ENCODE measurements at regions not wholly inside any gene's neighbourhood (a gene's known extent, or its start where the extent isn't known, plus 50 kb on each side); places are given as distances from the start of the nearest gene placed in this dataset.

DNA sequence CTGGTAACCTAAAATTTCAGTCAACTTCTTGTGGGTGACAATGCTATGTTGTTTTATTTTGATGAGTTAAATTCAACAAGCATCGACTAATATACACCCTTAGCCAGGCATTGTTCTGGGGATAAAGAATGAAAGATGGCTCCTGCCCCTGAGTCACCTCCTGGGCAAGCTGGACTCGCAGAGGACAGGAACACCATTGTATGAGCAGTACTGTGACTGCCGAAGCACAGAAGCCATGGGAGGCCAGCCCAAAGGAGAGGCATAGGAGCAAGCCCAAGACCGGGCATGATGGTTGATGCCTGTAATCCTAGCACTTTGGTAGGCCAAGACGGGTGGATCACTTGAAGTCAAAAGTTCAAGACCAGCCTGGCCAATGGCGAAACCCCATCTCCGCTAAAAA lies 555.2 kb downstream of the OMA1 start:
- TF ChIP-seq, protein P1, sequence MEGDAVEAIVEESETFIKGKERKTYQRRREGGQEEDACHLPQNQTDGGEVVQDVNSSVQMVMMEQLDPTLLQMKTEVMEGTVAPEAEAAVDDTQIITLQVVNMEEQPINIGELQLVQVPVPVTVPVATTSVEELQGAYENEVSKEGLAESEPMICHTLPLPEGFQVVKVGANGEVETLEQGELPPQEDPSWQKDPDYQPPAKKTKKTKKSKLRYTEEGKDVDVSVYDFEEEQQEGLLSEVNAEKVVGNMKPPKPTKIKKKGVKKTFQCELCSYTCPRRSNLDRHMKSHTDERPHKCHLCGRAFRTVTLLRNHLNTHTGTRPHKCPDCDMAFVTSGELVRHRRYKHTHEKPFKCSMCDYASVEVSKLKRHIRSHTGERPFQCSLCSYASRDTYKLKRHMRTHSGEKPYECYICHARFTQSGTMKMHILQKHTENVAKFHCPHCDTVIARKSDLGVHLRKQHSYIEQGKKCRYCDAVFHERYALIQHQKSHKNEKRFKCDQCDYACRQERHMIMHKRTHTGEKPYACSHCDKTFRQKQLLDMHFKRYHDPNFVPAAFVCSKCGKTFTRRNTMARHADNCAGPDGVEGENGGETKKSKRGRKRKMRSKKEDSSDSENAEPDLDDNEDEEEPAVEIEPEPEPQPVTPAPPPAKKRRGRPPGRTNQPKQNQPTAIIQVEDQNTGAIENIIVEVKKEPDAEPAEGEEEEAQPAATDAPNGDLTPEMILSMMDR (conservative IDR thresholded peaks at IDR 0.05; ENCODE audit: low read length), result no peak
- DNase-seq (ENCODE audit: low read depth), result no peak
- H3K4me3 ChIP-seq (ENCODE audit: low read length), result no peak overlapping the region

DNA sequence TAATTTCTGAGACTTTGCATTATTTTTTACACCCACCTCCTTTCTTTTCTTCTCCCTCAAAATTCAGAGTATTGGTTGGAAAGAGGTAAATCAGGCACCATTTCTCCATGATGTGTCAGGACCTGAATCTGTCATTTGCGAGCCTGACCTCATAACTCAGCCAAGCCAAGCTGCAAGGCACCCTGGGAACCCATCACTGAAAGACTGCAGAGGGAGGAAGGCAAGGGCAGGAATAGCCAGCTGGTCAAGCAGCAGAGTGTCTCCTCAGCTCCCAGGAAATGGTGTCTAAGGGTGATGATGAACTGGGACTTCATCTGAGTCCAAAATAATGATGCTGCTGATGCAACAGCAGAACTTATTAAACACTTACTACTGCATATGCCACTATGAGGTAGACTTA lies 556.6 kb downstream of the OMA1 start:
- TF ChIP-seq, protein P1 (conservative IDR thresholded peaks at IDR 0.05; ENCODE audit: low read length), result no peak
- DNase-seq (ENCODE audit: low read depth), result no peak
- H3K4me3 ChIP-seq (ENCODE audit: low read length), result no peak overlapping the region

DNA sequence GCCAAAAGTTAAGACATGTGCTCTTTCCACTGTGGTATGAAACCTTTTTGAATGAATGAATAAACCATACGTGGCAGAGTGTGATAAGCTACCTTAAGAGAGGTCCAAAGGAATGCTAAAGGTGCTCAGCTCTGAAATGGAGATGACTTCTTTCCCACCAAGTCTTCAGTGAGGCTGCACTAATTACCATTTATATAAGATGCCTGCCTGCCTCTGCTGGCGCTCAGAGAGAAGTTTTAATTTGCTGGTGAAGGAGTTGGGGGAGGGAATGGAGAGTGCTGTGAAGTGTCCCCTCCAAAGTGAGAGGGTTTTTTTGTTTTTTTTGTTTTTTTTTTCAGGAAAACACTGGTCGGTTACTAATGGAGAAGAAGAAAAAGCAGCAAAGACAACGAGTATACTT lies 559.0 kb downstream of the OMA1 start:
- DNase-seq (ENCODE audit: low read depth), result no peak
- H3K4me3 ChIP-seq (ENCODE audit: low read length), result no peak overlapping the region
- TF ChIP-seq, protein P1 (conservative IDR thresholded peaks at IDR 0.05; ENCODE audit: low read length), result no peak

DNA sequence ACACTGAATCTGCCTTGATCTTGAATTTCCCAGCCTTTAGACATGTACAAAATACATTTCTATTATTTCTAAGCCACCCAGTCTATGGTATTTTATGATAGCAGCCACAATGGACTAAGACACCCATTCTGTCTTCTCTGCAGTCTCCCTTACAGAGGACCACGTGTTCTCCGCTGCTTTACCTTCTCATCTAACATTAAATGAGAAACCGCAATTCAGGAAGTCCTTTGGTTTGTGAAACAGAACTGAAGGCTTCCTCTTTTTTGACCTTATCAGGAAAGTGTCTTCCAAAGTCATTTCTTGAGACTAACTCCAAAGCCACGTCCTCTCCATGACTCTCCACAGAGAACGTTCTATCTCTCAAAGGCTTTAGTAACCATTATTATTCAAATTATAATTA lies 560.1 kb downstream of the OMA1 start:
- no peak for DNase-seq (ENCODE audit: low read depth)
- TF ChIP-seq, protein P1 (conservative IDR thresholded peaks at IDR 0.05; ENCODE audit: low read length), result no peak
- no peak overlapping the region for H3K4me3 ChIP-seq (ENCODE audit: low read length)

DNA sequence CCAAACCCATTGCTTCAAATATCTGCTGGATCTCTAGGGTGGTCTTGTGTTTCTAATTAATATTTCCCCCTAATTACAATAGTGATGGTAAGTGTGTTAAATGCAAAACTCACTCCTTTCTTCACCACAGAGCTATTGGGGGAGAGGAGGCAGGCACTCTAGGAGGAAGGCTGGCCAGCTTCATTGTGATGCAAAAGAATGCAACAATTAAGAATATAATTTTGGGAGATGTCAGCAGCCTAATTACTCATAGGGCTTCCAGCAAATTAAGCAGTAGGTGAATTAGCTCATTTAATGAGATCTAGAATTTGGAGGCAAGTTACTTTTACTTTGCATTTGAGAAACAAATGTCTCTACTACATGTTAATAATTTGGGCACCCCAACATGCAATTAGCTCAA lies 560.4 kb upstream of the DAB1 start:
- no peak overlapping the region for H3K4me3 ChIP-seq (ENCODE audit: low read length)
- DNase-seq (ENCODE audit: low read depth), result no peak
- TF ChIP-seq, protein P1 (conservative IDR thresholded peaks at IDR 0.05; ENCODE audit: low read length), result no peak

DNA sequence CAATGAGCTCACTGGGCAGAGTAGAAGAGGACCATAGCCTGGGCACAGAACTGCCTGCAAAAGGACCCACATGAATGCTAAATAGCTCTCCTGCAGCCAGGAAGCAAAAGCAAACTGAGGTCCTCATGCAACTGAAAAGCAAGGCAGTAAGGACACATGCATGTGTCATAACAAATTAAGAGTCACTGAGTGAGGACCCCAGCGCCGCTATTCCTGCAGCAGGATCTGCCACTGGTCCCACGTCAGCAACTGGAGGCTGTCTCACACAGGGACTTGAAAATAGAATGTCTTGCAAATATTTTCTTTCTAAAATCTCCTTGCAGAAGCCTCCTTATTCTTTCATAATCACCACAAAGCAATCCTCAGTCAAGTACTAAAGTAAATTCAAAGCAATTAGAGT lies 559.6 kb upstream of the DAB1 start:
- no peak for DNase-seq (ENCODE audit: low read depth)
- no peak overlapping the region for H3K4me3 ChIP-seq (ENCODE audit: low read length)
- TF ChIP-seq, protein P1 (conservative IDR thresholded peaks at IDR 0.05; ENCODE audit: low read length), result no peak

DNA sequence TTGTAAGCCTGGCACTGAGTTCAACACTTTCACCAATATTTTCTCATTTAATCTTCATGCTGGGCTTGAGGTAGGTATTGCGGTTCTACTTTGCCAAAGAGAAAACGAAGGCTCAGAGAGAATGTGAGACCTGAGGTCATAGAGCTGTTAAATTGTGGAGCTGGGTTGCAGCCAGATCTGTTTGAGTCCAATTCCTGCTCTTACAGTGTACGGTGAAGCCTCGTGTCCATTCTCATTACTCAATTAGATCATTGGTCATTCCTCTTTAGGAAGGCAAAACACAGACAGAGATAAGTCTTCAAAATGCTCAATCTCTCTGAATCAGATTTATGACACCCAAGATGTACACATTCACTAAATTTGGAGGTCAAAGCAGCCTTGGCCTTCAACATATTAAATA lies 559.0 kb upstream of the DAB1 start:
- DNase-seq (ENCODE audit: low read depth), result no peak

More for the DNA sequence above, 559.0 kb upstream of the DAB1 start:
- H3K4me3 ChIP-seq (ENCODE audit: low read length), result no peak overlapping the region
- TF ChIP-seq, protein P1 (conservative IDR thresholded peaks at IDR 0.05; ENCODE audit: low read length), result no peak
